ENCODE measurements at regions not wholly inside any gene's neighbourhood (a gene's known extent, or its start where the extent isn't known, plus 50 kb on each side); places are given as distances from the start of the nearest gene placed in this dataset.
"Not testable (repeated sequence)": the region's sequence is repeated elsewhere in the genome, so short reads cannot be mapped to it uniquely, and the experiment has no call there.

DNA sequence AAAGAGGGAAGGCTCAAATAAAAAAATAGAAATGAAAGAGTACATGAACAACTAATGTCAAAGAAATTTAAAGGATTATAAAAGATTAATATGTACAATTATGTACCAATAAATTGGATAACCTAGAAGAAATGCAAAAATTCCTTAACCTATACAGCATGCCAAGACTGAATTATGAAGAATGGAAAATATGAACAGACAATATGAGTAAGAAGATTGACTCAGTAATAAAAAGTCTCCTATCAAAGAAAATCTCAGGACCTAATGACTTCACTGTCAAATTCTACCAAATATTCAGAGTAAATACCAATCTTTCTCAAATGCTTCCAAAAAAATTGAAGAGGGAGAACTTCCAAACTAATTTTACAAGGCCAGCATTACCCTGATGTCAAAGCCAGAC is 120.2 kb upstream of the SPOPL start:
- Histone ChIP-seq H3K4me3 (ENCODE audit: low read length in 3 of 3) (no peak overlapping the region), H3K36me3 (ENCODE audit: control insufficient read depth in 2 of 3, insufficient read depth in 3 of 3, low read length in 3 of 3) (no peaks in the 10 kb centered on the region), H3K4me1 (ENCODE audit: control insufficient read depth in 2 of 3, insufficient read depth in 2 of 3, low read depth in 1 of 3, low read length in 3 of 3) (no peaks in the 10 kb centered on the region), H3K9me3 (ENCODE audit: control insufficient read depth in 2 of 3, insufficient read depth in 1 of 3, low read length in 3 of 3) (no peaks in the 10 kb centered on the region), H3K27ac (ENCODE audit: low read depth in 2 of 2, low read length in 2 of 2) (no peak overlapping the region), H3K27me3 (ENCODE audit: control insufficient read depth, insufficient read depth, low read length) (no peaks in the 10 kb centered on the region), H3K9ac (ENCODE audit: low read length in 3 of 3) (no peak overlapping the region)
- DNase-seq: no peak
- TF ChIP-seq, protein P1, sequence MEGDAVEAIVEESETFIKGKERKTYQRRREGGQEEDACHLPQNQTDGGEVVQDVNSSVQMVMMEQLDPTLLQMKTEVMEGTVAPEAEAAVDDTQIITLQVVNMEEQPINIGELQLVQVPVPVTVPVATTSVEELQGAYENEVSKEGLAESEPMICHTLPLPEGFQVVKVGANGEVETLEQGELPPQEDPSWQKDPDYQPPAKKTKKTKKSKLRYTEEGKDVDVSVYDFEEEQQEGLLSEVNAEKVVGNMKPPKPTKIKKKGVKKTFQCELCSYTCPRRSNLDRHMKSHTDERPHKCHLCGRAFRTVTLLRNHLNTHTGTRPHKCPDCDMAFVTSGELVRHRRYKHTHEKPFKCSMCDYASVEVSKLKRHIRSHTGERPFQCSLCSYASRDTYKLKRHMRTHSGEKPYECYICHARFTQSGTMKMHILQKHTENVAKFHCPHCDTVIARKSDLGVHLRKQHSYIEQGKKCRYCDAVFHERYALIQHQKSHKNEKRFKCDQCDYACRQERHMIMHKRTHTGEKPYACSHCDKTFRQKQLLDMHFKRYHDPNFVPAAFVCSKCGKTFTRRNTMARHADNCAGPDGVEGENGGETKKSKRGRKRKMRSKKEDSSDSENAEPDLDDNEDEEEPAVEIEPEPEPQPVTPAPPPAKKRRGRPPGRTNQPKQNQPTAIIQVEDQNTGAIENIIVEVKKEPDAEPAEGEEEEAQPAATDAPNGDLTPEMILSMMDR (IDR thresholded peaks at IDR 0.05; ENCODE audit: borderline replicate concordance, extremely low read depth, insufficient read depth): no peak
- no peak for FAIRE-seq
- intact Hi-C loops (cut with DNase I): no loop called here

DNA sequence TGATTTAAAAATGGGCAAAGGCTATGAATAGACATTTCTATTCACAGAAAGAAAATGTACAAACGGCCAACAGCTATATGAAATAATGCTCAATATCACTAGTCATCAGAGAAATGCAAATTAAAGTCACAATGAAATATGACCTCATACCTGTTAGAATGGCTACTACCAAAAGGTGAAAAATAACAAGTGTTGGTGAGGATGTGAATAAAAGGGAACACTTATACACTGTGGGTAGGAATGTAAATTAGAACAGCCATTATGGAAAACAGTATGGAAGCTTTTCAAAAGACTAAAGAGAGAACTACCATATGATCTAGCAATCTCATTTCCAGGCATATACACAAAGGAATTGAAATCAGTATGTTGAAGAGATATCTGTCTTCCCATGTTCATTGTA is 118.9 kb upstream of the SPOPL start:
- intact Hi-C loops (cut with DNase I): no loop called here
- H3K9me3 ChIP-seq (ENCODE audit: control insufficient read depth in 2 of 3, insufficient read depth in 1 of 3, low read length in 3 of 3): no peaks in the 10 kb centered on the region
- TF ChIP-seq, protein P1 (IDR thresholded peaks at IDR 0.05; ENCODE audit: borderline replicate concordance, extremely low read depth, insufficient read depth): no peak
- H3K4me1 ChIP-seq (ENCODE audit: control insufficient read depth in 2 of 3, insufficient read depth in 2 of 3, low read depth in 1 of 3, low read length in 3 of 3): no peaks in the 10 kb centered on the region
- no peaks in the 10 kb centered on the region for H3K27me3 ChIP-seq (ENCODE audit: control insufficient read depth, insufficient read depth, low read length)
- no peak overlapping the region for H3K27ac ChIP-seq (ENCODE audit: low read depth in 2 of 2, low read length in 2 of 2)
- DNase-seq (no peak), FAIRE-seq (no peak)
- H3K4me3 ChIP-seq (ENCODE audit: low read length in 3 of 3): no peak overlapping the region
- H3K36me3 ChIP-seq (ENCODE audit: control insufficient read depth in 2 of 3, insufficient read depth in 3 of 3, low read length in 3 of 3): no peaks in the 10 kb centered on the region
- H3K9ac ChIP-seq (ENCODE audit: low read length in 3 of 3): no peak overlapping the region

DNA sequence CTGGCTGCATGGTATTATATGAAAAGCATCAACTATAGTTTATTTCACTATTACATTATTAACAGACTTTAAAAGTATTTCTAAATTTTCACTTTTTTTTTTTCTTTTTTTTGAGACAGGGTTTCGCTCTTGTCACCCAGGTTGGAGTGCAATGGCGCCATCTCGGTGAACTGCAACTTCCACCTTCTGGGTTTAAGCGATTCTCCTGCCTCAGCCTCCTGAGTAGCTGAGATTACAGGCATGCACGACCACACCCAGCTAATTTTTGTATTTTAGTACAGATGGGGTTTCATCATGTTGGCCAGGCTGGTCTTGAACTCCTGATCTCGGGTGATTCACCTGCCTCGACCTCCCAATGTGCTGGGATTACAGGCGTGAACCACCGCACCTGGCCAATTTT is 115.4 kb upstream of the SPOPL start:
- H3K36me3 ChIP-seq (ENCODE audit: control insufficient read depth in 2 of 3, insufficient read depth in 3 of 3, low read length in 3 of 3); intact Hi-C loops (cut with DNase I); H3K27me3 ChIP-seq (ENCODE audit: control insufficient read depth, insufficient read depth, low read length); DNase-seq; H3K9me3 ChIP-seq (ENCODE audit: control insufficient read depth in 2 of 3, insufficient read depth in 1 of 3, low read length in 3 of 3); FAIRE-seq; H3K4me1 ChIP-seq (ENCODE audit: control insufficient read depth in 2 of 3, insufficient read depth in 2 of 3, low read depth in 1 of 3, low read length in 3 of 3); H3K4me3 ChIP-seq (ENCODE audit: low read length in 3 of 3); H3K27ac ChIP-seq (ENCODE audit: low read depth in 2 of 2, low read length in 2 of 2); H3K9ac ChIP-seq (ENCODE audit: low read length in 3 of 3): not testable (repeated sequence)

DNA sequence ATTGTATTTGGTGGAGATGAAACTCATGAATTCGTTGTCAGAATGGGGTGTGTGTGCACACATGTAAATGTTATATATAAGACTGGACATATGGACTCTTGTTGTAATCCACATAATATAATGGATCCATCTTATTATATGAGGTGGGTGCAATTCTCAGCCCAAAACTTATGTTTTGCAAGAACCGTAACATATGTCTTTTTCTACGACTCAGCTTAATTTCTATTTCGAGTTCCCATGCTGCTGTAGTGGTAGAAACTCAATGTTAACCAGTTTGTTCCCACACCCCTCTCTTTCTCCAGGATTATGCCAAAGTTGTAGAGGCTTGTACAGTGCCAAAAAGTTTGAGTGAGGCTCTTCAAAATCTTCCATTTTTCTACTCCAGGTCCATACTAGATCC is 112.5 kb upstream of the SPOPL start:
- no peaks in the 10 kb centered on the region for H3K36me3 ChIP-seq (ENCODE audit: control insufficient read depth in 2 of 3, insufficient read depth in 3 of 3, low read length in 3 of 3)
- H3K27me3 ChIP-seq (ENCODE audit: control insufficient read depth, insufficient read depth, low read length): no peaks in the 10 kb centered on the region
- no peak overlapping the region for H3K27ac ChIP-seq (ENCODE audit: low read depth in 2 of 2, low read length in 2 of 2)
- DNase-seq: no peak
- H3K4me1 ChIP-seq (ENCODE audit: control insufficient read depth in 2 of 3, insufficient read depth in 2 of 3, low read depth in 1 of 3, low read length in 3 of 3): no peaks in the 10 kb centered on the region
- H3K9me3 ChIP-seq (ENCODE audit: control insufficient read depth in 2 of 3, insufficient read depth in 1 of 3, low read length in 3 of 3): no peaks in the 10 kb centered on the region
- intact Hi-C loops (cut with DNase I): no loop called here
- no peak overlapping the region for H3K9ac ChIP-seq (ENCODE audit: low read length in 3 of 3)
- no peak for FAIRE-seq
- TF ChIP-seq, protein P1 (IDR thresholded peaks at IDR 0.05; ENCODE audit: borderline replicate concordance, extremely low read depth, insufficient read depth): no peak
- no peak overlapping the region for H3K4me3 ChIP-seq (ENCODE audit: low read length in 3 of 3)
